ENCODE measurements at regions not wholly inside any gene's neighbourhood (a gene's known extent, or its start where the extent isn't known, plus 50 kb on each side); places are given as distances from the start of the nearest gene placed in this dataset.

GRCh38 chr12:62170241-62170640 lies 90.0 kb upstream of the USP15 start:
- H3K4me2 ChIP-seq (ENCODE audit: unreplicated experiment), result no peak overlapping the region
- H3K9me3 ChIP-seq (ENCODE audit: low read depth), result no peaks in the 10 kb centered on the region
- no peaks in the 10 kb centered on the region for H3K4me1 ChIP-seq (ENCODE audit: insufficient read depth)
- whole genome bisulfite sequencing, 2 experiments (ENCODE audit: low coverage in 1 of 2, low lambda C conversion rate in 2 of 2, missing lambda C conversion rate in 2 of 2), result 92 to 96% methylated on average over 1 of the region's 1 CpG
- no peak for TF ChIP-seq EZH2phosphoT487 (IDR thresholded peaks at IDR 0.05; ENCODE audit: insufficient read depth, low read depth)
- no peak for TF ChIP-seq EZH2 (IDR thresholded peaks at IDR 0.05; ENCODE audit: insufficient read depth, poor library complexity, severe bottlenecking)
- no peaks in the 10 kb centered on the region for H3F3A ChIP-seq (ENCODE audit: insufficient read depth)
- no peaks in the 10 kb centered on the region for H4K20me1 ChIP-seq (ENCODE audit: insufficient read depth)
- H3K36me3 ChIP-seq (ENCODE audit: low read depth), result no peaks in the 10 kb centered on the region
- H3K27me3 ChIP-seq (replicated peaks; ENCODE audit: insufficient read depth), result no peaks in the 10 kb centered on the region
- no peak for DNase-seq
- H3K79me2 ChIP-seq (ENCODE audit: insufficient read depth), result no peaks in the 10 kb centered on the region
- H3K4me3 ChIP-seq, result no peak overlapping the region
- no peaks in the 10 kb centered on the region for H3K9me2 ChIP-seq (ENCODE audit: insufficient read depth)
- no peak overlapping the region for H3K27ac ChIP-seq
- H2AFZ ChIP-seq, result no peak overlapping the region
- in situ Hi-C loops (cut with MboI), result no loop called here
- H3K9ac ChIP-seq, result no peak overlapping the region

DNA sequence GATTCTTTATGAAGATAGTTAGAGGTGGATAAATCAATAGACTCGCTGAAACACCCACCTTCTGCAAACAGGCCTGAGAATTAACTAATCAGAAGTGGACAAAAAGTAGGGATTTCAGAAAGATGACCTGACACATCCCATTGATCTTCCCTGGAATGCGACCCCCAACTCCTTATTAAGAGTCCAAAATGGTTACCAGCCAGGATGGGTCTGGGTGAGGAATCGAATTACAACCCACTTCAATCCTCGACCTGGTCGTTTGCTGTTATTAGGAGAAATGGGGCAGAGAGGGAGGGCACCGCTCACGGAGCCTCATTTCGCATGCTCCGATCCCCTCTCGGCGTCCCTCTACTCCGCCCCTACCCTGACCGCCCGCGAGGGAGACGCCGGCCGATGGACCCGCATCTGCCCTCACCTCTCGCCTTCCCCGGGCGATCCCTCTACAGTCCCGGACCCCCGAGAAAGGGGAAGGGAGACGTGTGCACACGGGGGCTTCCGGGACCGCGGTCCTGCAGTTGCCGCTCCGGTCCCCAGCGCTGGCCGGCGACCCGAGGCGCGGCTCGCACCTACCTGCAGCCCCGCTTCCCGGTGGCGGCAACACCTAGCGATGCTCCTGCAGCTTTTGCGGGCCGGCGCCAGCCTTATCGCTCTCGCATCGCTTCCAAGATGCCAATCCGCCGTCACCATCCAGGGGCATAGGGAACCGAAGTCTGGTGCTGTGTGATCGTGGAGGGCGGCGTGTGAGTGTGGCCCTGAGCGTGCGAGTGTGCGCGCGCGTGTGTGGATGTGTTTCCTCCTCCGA lies 69.3 kb upstream of the USP15 start:
- in situ Hi-C loops (cut with MboI), result no loop called here
- Histone ChIP-seq H3K36me3 (ENCODE audit: low read depth) (no peaks in the 10 kb centered on the region), H3K79me2 (ENCODE audit: insufficient read depth) (no peaks in the 10 kb centered on the region), H3K27me3 (replicated peaks; ENCODE audit: insufficient read depth) (peaks cover 47% of the 10 kb centered on the region), H3K27ac (no peak overlapping the region), H2AFZ (peak overlapping the region; percentile 73), H3K9me2 (ENCODE audit: insufficient read depth) (no peaks in the 10 kb centered on the region), H4K20me1 (ENCODE audit: insufficient read depth) (no peaks in the 10 kb centered on the region), H3K4me3 (peak overlapping the region; percentile 68), H3K9ac (no peak overlapping the region), H3K9me3 (ENCODE audit: low read depth) (no peaks in the 10 kb centered on the region), H3F3A (ENCODE audit: insufficient read depth) (no peaks in the 10 kb centered on the region), H3K4me2 (ENCODE audit: unreplicated experiment) (peak overlapping the region; percentile 88), H3K4me1 (ENCODE audit: insufficient read depth) (peaks cover 17% of the 10 kb centered on the region; the same call in 1 of the 2 replicates)
- TF ChIP-seq EZH2 (IDR thresholded peaks at IDR 0.05; ENCODE audit: insufficient read depth, poor library complexity, severe bottlenecking) (peak; percentile 67), EZH2phosphoT487 (IDR thresholded peaks at IDR 0.05; ENCODE audit: insufficient read depth, low read depth) (peak; percentile 2; the same call in 1 of the 2 replicates)
- peak; percentile 9 for DNase-seq
- WGBS, 2 experiments (ENCODE audit: low coverage in 1 of 2, low lambda C conversion rate in 2 of 2, missing lambda C conversion rate in 2 of 2), result 2 to 3% methylated on average over 59 to 61 of the region's 61 CpGs

DNA sequence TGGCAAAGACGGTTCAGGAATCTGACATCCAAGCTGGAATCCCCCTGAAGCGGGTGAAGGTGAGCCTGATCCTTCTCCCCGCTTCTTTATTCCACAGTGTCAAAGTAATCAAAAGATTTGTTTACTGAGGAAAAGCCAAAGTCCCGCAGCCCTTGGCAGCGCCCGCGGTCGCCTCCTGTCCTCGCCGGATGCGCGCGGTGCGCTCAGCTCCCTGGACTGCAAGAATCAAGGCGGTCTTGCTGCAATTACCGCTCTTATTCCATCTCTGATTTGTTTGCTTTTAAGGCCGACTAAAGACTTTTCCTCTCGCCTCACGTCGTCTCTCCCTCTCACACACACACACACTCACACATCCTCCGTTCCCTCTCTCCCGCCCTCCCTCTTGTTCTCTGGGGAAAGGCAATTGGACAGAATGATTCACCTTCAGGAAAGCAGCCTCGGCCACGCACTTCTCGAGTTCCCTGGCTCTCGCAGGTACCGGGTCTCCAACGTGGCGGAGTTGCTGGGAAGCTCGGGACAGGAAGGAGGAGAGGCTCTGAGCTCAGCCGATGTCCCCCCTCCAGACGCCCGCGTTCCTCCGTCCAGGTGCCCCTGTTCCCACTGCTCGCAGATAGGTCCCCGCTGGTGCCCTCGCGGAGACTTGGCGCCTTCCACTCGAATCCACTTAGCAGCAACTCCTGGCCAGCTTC lies 68.6 kb upstream of the USP15 start:
- Histone ChIP-seq H3K9ac (no peak overlapping the region), H3K27ac (no peak overlapping the region), H3K27me3 (replicated peaks; ENCODE audit: insufficient read depth) (peaks cover 47% of the 10 kb centered on the region), H3K4me3 (peak overlapping the region; percentile 68), H3K79me2 (ENCODE audit: insufficient read depth) (no peaks in the 10 kb centered on the region), H3K4me1 (ENCODE audit: insufficient read depth) (peaks cover 17% of the 10 kb centered on the region; the same call in 1 of the 2 replicates), H3K9me2 (ENCODE audit: insufficient read depth) (no peaks in the 10 kb centered on the region), H2AFZ (peak overlapping the region; percentile 73), H3F3A (ENCODE audit: insufficient read depth) (no peaks in the 10 kb centered on the region), H3K9me3 (ENCODE audit: low read depth) (no peaks in the 10 kb centered on the region), H4K20me1 (ENCODE audit: insufficient read depth) (no peaks in the 10 kb centered on the region), H3K36me3 (ENCODE audit: low read depth) (no peaks in the 10 kb centered on the region), H3K4me2 (ENCODE audit: unreplicated experiment) (peak overlapping the region; percentile 88)
- WGBS, 2 experiments (ENCODE audit: low coverage in 1 of 2, low lambda C conversion rate in 2 of 2, missing lambda C conversion rate in 2 of 2), result 1 to 4% methylated on average over 39 to 41 of the region's 41 CpGs
- in situ Hi-C loops (cut with MboI), result no loop called here
- peak; percentile 69 for TF ChIP-seq EZH2 (IDR thresholded peaks at IDR 0.05; ENCODE audit: insufficient read depth, poor library complexity, severe bottlenecking)
- TF ChIP-seq EZH2phosphoT487 (IDR thresholded peaks at IDR 0.05; ENCODE audit: insufficient read depth, low read depth), result no peak; the same call in 1 of the 2 replicates
- peak; percentile 68 for DNase-seq

DNA sequence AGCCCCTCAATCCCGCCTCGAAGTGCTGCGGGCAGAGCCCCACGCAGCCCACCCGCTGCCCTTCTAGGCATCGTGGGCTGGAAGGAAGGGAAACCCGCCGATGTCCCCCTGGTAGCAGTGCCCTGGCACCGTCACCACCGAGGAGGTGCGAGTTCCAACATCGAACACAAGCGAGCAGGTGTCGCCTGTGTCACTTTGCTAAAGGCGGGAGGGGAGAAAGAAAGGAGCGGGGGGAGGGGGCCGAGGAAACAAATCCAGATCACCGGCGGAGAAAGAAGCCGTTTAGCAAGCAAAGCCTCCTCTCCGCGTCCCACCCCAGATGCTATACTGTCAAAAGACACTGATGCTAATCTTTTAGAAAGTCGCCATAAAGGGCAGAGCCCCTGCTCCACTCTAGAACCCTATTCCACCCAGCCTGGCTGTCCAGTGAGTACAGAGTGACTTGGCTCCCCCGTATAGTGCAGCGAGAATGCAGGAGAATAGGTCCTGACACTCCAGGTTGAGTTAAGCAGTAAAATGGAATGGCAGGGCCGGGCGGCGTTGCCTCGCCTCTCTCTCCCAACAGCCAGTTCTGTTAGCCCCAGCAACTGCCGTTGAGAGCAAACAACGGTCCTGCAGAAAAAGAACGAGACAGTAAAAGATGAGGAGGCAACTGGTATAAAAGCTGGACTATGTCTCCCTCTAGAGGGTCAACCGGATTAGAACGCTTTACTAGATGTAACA lies 67.9 kb upstream of the USP15 start:
- peak overlapping the region; percentile 88 for H3K4me2 ChIP-seq (ENCODE audit: unreplicated experiment)

More for the DNA sequence above, 67.9 kb upstream of the USP15 start:
- Histone ChIP-seq H3K36me3 (ENCODE audit: low read depth) (no peaks in the 10 kb centered on the region), H3K9me2 (ENCODE audit: insufficient read depth) (no peaks in the 10 kb centered on the region), H3K4me1 (ENCODE audit: insufficient read depth) (peaks cover 17% of the 10 kb centered on the region; the same call in 1 of the 2 replicates), H4K20me1 (ENCODE audit: insufficient read depth) (no peaks in the 10 kb centered on the region), H3K27me3 (replicated peaks; ENCODE audit: insufficient read depth) (peaks cover 47% of the 10 kb centered on the region), H3K4me3 (peak overlapping the region; percentile 68), H2AFZ (peak overlapping the region; percentile 73), H3K79me2 (ENCODE audit: insufficient read depth) (no peaks in the 10 kb centered on the region), H3K9ac (no peak overlapping the region), H3K9me3 (ENCODE audit: low read depth) (no peaks in the 10 kb centered on the region), H3F3A (ENCODE audit: insufficient read depth) (no peaks in the 10 kb centered on the region), H3K27ac (no peak overlapping the region)
- in situ Hi-C loops (cut with MboI), result no loop called here
- peak; percentile 88 for DNase-seq
- 1% methylated on average over 26 to 34 of the region's 34 CpGs for WGBS, 2 experiments (ENCODE audit: low coverage in 1 of 2, low lambda C conversion rate in 2 of 2, missing lambda C conversion rate in 2 of 2)
- TF ChIP-seq EZH2phosphoT487 (IDR thresholded peaks at IDR 0.05; ENCODE audit: insufficient read depth, low read depth) (no peak), EZH2 (IDR thresholded peaks at IDR 0.05; ENCODE audit: insufficient read depth, poor library complexity, severe bottlenecking) (no peak)
